SK-N-SH treated with all-trans-retinoic acid at 6 μM for 48 hours (cell line): ENCODE measurements at regions not wholly inside any gene's neighbourhood (a gene's known extent, or its start where the extent isn't known, plus 50 kb on each side); places are given as distances from the start of the nearest gene placed in this dataset.

Experiments
- ATAC-seq: fragments of 200-7000 bp; cut with Tn5 transposase; 3 replicates; pipeline ENCODE4 v1.9.1; 2020; ENCODE audit warnings: mild to moderate bottlenecking, moderate library complexity
- ARNTL ChIP-seq: fragments of 450-650 bp; formaldehyde crosslinking; IDR thresholded peaks from 2 replicates; pipeline ENCODE4 v1.5.0; 2020; ENCODE audit warnings: low read depth, mild to moderate bottlenecking, moderate library complexity, borderline replicate concordance
- BACH2 ChIP-seq: fragments of 250-450 bp; sonication (Bioruptor Pico); IDR thresholded peaks from 2 replicates; pipeline ENCODE4 v1.9.0; 2021; ENCODE audit warnings: mild to moderate bottlenecking, borderline replicate concordance
- CSDC2 ChIP-seq: fragments of 250-450 bp; sonication (Bioruptor Pico); IDR thresholded peaks from 2 replicates; pipeline ENCODE4 v1.5.0; 2020; ENCODE audit warnings: mild to moderate bottlenecking, moderate library complexity
- ESRRG ChIP-seq: fragments of 250-450 bp; sonication (Bioruptor Pico); IDR thresholded peaks from 2 replicates; pipeline ENCODE4 v1.6.1; 2021; ENCODE audit warnings: mild to moderate bottlenecking
- GLIS3 ChIP-seq: fragments of 250-450 bp; sonication (Bioruptor Pico); IDR thresholded peaks from 2 replicates; pipeline ENCODE4 v1.5.0; 2020; ENCODE audit warnings: mild to moderate bottlenecking, moderate library complexity
- ISL1 ChIP-seq: fragments of 250-450 bp; sonication (Bioruptor Pico); IDR thresholded peaks from 2 replicates; pipeline ENCODE4 v2.1.2; 2022; ENCODE audit warnings: mild to moderate bottlenecking, moderate library complexity
- OSR1 ChIP-seq: fragments of 250-450 bp; sonication (Bioruptor Pico); IDR thresholded peaks from 2 replicates; pipeline ENCODE4 v1.8.0; 2022; ENCODE audit warnings: moderate library complexity, mild to moderate bottlenecking, inconsistent platforms
- PPARA ChIP-seq: fragments of 250-450 bp; sonication (Bioruptor Pico); IDR thresholded peaks from 2 replicates; pipeline ENCODE4 v1.5.0; 2020; ENCODE audit warnings: mild to moderate bottlenecking, borderline replicate concordance
- SNAI2 ChIP-seq: fragments of 250-450 bp; sonication (Bioruptor Pico); IDR thresholded peaks from 2 replicates; pipeline ENCODE4 v1.5.0; 2020; ENCODE audit warnings: mild to moderate bottlenecking, moderate library complexity
- TCF4 ChIP-seq: fragments of 250-450 bp; sonication (Bioruptor Pico); IDR thresholded peaks from 2 replicates; pipeline ENCODE4 v1.8.0; 2021; ENCODE audit warnings: mild to moderate bottlenecking, moderate library complexity, borderline replicate concordance
- ZC3H10 ChIP-seq: fragments of 250-450 bp; sonication (Bioruptor Pico); IDR thresholded peaks from 2 replicates; pipeline ENCODE4 v1.5.1; 2021; ENCODE audit warnings: mild to moderate bottlenecking, moderate library complexity
- ZFP3 ChIP-seq: fragments of 250-450 bp; sonication (Bioruptor Pico); IDR thresholded peaks from 2 replicates; pipeline ENCODE4 v1.5.0; 2020; ENCODE audit warnings: mild to moderate bottlenecking, moderate library complexity
- ZFP30 ChIP-seq: fragments of 450-650 bp; formaldehyde crosslinking; IDR thresholded peaks from 2 replicates; pipeline ENCODE4 v1.5.0; 2022; ENCODE audit warnings: mild to moderate bottlenecking, moderate library complexity
- ZNF565 ChIP-seq: fragments of 450-650 bp; formaldehyde crosslinking; conservative IDR thresholded peaks from 2 replicates; pipeline ENCODE4 v1.5.0; 2020; ENCODE audit warnings: low read depth, mild to moderate bottlenecking, moderate library complexity
- ZNF70 ChIP-seq: fragments of 450-650 bp; formaldehyde crosslinking; IDR thresholded peaks from 2 replicates; pipeline ENCODE4 v1.5.0; 2020; ENCODE audit warnings: mild to moderate bottlenecking, moderate library complexity
- ZNF8 ChIP-seq: fragments of 450-650 bp; formaldehyde crosslinking; IDR thresholded peaks from 2 replicates; pipeline ENCODE4 v1.5.0; 2020; ENCODE audit warnings: mild to moderate bottlenecking, moderate library complexity
- TF ChIP-seq, protein P1 (sequence below): fragments of 250-450 bp; sonication (Bioruptor Pico); IDR thresholded peaks from 2 replicates; pipeline ENCODE4 v1.5.1; 2020; ENCODE audit warnings: low read depth, mild to moderate bottlenecking, moderate library complexity
- TF ChIP-seq, protein P2 (sequence below): fragments of 250-450 bp; sonication (Bioruptor Pico); IDR thresholded peaks from 2 replicates; pipeline ENCODE4 v1.8.0; 2021; ENCODE audit warnings: low read depth, mild to moderate bottlenecking, moderate library complexity, borderline replicate concordance
- TF ChIP-seq, protein P3 (sequence below): fragments of 250-450 bp; sonication (Bioruptor Pico); IDR thresholded peaks from 2 replicates; pipeline ENCODE4 v1.5.1; 2021; ENCODE audit warnings: mild to moderate bottlenecking, moderate library complexity
- TF ChIP-seq, protein P4 (sequence below): fragments of 250-450 bp; sonication (Bioruptor Pico); IDR thresholded peaks from 2 replicates; pipeline ENCODE4 v1.8.0; 2020; ENCODE audit warnings: mild to moderate bottlenecking, moderate library complexity, borderline replicate concordance

DNA sequence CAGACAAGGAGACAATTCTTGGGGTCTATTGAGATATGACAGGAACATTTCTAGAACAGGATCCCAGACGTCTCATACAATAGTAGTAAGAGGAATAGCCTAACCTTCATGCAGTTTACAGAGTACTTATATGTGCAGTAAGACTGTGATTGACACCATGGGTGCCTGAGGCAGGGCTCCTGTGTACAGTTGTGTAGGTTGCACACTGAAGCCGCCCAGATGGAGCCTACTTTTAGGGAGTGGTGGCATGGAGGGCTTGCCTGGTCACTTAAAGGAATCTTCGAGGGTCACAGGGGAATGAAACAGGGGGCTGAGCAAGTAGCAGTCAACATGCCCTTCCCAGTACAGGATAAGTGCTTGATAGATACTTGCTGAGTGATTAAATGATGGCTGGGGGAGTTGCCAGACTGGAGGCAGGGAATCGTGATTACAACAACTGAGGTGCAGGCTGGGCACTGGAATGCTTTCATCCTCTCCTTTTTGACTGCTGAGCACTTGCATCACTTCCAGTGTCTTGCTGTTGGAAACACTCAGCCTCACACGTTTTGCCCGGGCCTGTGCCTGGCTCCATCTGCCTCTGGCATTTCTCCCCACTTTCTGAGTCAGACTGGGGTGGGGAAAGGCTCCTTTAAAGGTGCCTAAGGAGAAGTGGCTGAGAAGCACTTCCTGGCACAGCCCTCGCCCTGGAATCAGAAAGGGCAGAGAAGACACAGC is 71.0 kb downstream of the COPRS start:
- peak; percentile 96 for ATAC-seq
- no peak for TF ChIP-seq ARNTL (CRISPR knock-in tag)
- TF ChIP-seq, protein P1, sequence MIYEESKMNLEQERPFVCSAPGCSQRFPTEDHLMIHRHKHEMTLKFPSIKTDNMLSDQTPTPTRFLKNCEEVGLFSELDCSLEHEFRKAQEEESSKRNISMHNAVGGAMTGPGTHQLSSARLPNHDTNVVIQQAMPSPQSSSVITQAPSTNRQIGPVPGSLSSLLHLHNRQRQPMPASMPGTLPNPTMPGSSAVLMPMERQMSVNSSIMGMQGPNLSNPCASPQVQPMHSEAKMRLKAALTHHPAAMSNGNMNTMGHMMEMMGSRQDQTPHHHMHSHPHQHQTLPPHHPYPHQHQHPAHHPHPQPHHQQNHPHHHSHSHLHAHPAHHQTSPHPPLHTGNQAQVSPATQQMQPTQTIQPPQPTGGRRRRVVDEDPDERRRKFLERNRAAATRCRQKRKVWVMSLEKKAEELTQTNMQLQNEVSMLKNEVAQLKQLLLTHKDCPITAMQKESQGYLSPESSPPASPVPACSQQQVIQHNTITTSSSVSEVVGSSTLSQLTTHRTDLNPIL (CRISPR knock-in tag) = no peak
- TF ChIP-seq, protein P2, sequence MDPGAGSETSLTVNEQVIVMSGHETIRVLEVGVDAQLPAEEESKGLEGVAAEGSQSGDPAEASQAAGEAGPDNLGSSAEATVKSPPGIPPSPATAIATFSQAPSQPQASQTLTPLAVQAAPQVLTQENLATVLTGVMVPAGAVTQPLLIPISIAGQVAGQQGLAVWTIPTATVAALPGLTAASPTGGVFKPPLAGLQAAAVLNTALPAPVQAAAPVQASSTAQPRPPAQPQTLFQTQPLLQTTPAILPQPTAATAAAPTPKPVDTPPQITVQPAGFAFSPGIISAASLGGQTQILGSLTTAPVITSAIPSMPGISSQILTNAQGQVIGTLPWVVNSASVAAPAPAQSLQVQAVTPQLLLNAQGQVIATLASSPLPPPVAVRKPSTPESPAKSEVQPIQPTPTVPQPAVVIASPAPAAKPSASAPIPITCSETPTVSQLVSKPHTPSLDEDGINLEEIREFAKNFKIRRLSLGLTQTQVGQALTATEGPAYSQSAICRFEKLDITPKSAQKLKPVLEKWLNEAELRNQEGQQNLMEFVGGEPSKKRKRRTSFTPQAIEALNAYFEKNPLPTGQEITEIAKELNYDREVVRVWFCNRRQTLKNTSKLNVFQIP (CRISPR knock-in tag) = no peak
- no peak for TF ChIP-seq ZC3H10
- TF ChIP-seq TCF4 (CRISPR knock-in tag) = no peak
- TF ChIP-seq ISL1 (CRISPR knock-in tag) = 0 out of 2 replicates have a peak, but pooled peaks have one; percentile 9
- TF ChIP-seq OSR1 (CRISPR knock-in tag) = no peak
- TF ChIP-seq, all 23 proteins: peak for 1

DNA sequence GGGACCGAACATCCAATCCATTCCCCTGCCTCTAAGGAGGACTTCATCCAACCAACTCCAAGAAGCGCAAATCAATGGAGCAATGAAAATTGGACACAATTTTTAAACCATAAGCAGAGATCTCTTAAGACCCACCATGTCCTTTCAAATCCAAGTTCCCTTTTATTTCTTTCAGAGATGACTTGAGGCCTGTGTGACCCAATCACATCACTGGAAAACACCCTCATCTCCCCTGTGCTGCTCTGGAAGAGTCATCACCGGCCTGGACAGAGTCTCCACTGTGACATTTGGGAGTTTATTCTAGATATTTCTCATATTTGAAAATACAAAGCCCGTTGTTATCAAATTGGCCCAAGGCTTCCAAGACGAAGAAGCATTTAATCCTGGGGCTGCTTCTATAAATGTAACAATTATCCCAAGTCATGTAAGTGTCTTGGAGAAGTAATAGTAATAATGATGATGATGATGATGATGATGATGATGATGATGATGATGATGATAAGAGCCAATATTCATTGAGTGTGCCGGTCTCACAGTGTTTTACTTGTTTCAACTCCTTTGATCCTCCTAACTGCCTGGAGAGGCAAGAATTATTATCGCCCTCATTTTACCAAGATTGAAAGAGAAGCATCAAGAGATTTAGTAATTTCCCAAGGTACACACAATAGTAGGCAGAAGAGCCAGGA is 72.1 kb downstream of the COPRS start:
- TF ChIP-seq SNAI2 (CRISPR knock-in tag) = no peak
- TF ChIP-seq, protein P1 (CRISPR knock-in tag) = no peak
- TF ChIP-seq, all 23 proteins: peak for 0
- no peak for ATAC-seq

DNA sequence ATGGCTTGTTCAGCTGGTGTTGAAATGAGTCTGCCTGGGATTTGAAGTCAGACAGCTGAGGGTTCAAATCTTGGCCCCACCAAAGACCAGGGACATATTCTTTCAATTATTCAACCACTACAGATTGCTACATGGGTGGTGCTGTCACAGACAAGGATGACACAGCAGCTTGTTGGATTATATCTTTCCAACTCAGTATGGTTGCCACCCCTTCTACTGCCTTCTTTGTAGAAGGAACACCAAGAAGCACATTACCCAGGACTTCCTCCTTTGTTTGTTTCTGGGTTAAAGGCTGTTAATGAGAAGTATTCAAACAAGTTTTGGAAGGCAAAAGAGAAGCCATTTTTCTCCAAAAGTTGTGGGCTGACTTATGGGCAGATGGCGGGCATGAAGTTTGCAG is 78.6 kb downstream of the COPRS start:
- TF ChIP-seq OSR1 (CRISPR knock-in tag) (no peak), GLIS3 (CRISPR knock-in tag) (no peak), ZNF8 (no peak)
- TF ChIP-seq, protein P3, sequence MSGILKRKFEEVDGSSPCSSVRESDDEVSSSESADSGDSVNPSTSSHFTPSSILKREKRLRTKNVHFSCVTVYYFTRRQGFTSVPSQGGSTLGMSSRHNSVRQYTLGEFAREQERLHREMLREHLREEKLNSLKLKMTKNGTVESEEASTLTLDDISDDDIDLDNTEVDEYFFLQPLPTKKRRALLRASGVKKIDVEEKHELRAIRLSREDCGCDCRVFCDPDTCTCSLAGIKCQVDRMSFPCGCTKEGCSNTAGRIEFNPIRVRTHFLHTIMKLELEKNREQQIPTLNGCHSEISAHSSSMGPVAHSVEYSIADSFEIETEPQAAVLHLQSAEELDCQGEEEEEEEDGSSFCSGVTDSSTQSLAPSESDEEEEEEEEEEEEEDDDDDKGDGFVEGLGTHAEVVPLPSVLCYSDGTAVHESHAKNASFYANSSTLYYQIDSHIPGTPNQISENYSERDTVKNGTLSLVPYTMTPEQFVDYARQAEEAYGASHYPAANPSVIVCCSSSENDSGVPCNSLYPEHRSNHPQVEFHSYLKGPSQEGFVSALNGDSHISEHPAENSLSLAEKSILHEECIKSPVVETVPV (CRISPR knock-in tag) = no peak
- ATAC-seq = no peak

DNA sequence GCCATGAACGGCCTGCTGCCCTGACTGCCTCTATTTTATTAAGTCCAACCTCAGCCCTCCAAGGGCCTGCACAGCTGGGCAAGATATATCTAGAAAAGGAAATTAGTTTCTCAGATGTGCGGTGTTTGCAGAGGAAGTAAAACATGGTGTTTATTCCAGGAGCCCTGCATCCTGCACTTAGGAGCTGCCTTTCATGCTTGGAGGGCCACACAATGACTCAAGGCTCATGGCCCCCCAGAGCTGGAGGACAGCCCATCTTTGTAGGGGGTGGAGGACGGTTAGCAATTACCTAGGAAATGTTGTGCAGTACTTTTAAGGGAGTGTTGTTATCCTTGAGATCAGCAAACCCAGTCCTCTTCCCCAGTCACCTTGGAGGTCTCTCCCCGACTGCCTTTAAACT is 80.5 kb downstream of the COPRS start:
- no peak for ATAC-seq
- no peak for TF ChIP-seq OSR1 (CRISPR knock-in tag)
- TF ChIP-seq ESRRG (CRISPR knock-in tag) = no peak
- no peak for TF ChIP-seq ZNF8
- no peak for TF ChIP-seq ZNF565 (CRISPR knock-in tag)
- no peak for TF ChIP-seq ZNF70 (CRISPR knock-in tag)
- TF ChIP-seq SNAI2 (CRISPR knock-in tag) = no peak
- TF ChIP-seq, protein P2 (CRISPR knock-in tag) = no peak
- no peak for TF ChIP-seq CSDC2 (CRISPR knock-in tag)
- no peak for TF ChIP-seq GLIS3 (CRISPR knock-in tag)
- TF ChIP-seq ZFP3 (CRISPR knock-in tag) = no peak
- no peak for TF ChIP-seq BACH2
- TF ChIP-seq ARNTL (CRISPR knock-in tag) = no peak
- no peak for TF ChIP-seq ZC3H10
- TF ChIP-seq, protein P4, sequence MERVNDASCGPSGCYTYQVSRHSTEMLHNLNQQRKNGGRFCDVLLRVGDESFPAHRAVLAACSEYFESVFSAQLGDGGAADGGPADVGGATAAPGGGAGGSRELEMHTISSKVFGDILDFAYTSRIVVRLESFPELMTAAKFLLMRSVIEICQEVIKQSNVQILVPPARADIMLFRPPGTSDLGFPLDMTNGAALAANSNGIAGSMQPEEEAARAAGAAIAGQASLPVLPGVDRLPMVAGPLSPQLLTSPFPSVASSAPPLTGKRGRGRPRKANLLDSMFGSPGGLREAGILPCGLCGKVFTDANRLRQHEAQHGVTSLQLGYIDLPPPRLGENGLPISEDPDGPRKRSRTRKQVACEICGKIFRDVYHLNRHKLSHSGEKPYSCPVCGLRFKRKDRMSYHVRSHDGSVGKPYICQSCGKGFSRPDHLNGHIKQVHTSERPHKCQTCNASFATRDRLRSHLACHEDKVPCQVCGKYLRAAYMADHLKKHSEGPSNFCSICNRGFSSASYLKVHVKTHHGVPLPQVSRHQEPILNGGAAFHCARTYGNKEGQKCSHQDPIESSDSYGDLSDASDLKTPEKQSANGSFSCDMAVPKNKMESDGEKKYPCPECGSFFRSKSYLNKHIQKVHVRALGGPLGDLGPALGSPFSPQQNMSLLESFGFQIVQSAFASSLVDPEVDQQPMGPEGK = no peak
- TF ChIP-seq PPARA (CRISPR knock-in tag) = no peak
- TF ChIP-seq, protein P3 (CRISPR knock-in tag) = no peak
- TF ChIP-seq, protein P1 (CRISPR knock-in tag) = no peak
- TF ChIP-seq ZFP30 (CRISPR knock-in tag) = no peak
